GM18858 (cell line): ENCODE measurements at regions not wholly inside any gene's neighbourhood (a gene's known extent, or its start where the extent isn't known, plus 50 kb on each side); places are given as distances from the start of the nearest gene placed in this dataset.

Experiments
- ATAC-seq: cut with Tn5 transposase; IDR thresholded peaks from one replicate; pipeline ENCODE4 v1.9.1; 2021; ENCODE audit not compliant: unreplicated experiment

- no peak for ATAC-seq
Observed at GRCh38 chr2:22990246-22990645, 394.7 kb upstream of the KLHL29 start.

DNA sequence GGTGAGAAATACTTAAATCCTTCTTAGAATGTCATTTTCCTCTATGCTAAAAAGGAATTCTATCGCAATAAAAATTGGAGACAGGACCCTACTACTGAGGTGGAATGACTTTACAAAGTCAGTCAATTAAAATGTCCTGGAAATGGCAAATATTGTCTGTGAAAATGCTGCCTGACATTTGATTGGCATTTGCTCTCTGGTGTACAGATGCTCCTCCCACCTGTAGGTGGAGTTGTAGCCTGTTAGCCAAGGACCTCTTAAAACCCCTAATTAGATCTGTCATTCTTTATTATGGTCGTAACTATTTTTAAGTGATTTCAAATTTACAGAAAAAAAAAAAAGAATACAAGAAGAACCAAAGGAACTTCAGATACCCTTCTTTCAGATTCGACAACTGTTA is 393.1 kb upstream of the KLHL29 start:
- ATAC-seq, result no peak

GRCh38 chr2:22992441-22992840 is 392.5 kb upstream of the KLHL29 start:
- no peak for ATAC-seq

DNA sequence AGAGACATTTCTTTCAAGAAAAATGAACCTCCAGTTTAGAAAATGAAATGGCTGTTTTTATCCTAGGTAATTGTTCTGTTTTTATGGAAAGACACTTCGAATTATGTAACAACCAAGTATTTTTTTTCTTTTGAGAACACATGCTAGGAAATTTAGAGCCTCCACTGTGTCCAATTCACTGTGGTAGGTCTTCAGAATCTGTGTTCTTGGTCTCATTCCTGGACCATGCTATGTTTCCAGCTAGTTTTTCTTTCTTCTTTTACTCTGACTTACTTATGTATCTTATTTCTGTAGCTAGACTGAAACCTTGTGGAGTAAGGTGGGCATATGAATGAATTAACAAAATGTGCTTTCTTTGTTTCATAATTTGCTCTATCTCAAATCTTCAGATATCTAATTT is 391.7 kb upstream of the KLHL29 start:
- no peak for ATAC-seq

DNA sequence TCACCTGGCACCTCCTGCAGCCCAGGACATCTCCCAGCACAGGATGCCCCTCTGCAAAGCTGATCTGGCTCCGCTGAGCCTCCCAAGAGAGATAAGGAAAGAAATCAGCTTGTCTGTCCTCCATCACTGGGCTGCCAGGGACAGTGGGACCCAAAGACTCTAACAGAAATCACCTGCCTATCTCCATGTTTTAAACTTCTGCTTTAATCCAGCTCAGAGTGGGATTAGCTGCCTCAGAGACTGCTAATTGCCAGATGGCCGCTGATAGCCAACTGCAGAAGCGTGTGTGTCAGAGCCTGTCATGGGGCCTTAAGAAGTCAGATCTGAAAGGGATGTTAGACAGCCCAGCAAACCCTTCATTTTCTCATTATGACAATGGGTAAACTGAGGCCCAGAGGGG is 389.4 kb upstream of the KLHL29 start:
- ATAC-seq, result no peak

DNA sequence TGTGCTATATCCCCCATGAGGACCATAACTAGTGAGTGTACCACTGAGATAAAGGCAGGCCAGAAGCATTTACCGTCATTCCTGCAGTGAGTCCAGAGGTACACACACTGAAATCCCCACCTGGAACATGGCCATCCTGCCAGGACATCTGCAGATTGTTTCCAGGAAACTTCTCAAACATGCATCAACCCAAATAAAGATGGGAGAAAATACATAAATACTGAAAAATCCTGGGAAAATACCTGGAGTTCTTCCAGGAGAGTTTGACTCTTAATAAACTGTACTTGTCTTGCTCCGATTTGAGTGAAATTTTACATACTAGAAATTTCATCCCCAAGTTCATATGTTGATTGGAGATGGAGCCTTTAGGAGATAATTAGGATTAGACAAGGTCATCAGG is 388.1 kb upstream of the KLHL29 start:
- no peak for ATAC-seq

DNA sequence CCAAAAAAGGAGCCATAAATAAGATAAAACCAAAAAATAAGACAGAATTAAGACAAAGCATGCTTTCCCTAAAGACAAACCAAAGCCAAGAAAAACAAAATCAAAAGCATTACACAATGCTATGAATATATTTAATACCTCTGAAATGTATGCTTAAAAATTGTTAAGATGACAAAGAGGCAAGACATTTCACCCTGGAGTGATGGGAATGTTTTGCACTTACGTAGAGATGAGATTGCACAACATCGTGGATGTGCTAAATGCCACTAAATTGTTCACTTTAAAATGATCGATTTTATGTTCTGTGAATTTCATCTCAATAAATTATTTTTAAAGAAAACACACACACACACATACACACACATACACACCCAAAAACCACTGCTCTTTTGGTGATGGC is 386.6 kb upstream of the KLHL29 start:
- ATAC-seq, result no peak

DNA sequence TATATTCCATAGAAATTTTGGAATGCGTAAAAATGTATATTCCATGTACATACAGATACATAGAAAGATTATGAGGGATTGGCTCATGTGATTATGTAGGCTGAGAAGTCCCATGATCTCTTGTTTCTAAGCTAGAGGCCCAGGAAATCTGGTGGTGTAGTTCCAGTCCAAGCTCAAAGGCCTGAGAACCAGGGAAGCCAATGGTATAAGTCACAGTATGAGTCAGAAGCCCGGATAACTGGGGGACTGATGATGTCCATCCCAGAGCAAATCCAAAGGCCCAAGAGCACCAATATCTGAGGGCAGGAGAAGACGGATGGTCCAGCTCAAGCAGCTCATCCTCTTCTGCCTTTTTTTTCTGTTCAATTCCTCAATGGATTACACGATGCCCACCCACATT is 385.0 kb upstream of the KLHL29 start:
- no peak for ATAC-seq

- no peak for ATAC-seq
Observed at GRCh38 chr2:23002234-23002633, 382.7 kb upstream of the KLHL29 start.

- no peak for ATAC-seq
Observed at GRCh38 chr2:23005469-23005868, 379.5 kb upstream of the KLHL29 start.

DNA sequence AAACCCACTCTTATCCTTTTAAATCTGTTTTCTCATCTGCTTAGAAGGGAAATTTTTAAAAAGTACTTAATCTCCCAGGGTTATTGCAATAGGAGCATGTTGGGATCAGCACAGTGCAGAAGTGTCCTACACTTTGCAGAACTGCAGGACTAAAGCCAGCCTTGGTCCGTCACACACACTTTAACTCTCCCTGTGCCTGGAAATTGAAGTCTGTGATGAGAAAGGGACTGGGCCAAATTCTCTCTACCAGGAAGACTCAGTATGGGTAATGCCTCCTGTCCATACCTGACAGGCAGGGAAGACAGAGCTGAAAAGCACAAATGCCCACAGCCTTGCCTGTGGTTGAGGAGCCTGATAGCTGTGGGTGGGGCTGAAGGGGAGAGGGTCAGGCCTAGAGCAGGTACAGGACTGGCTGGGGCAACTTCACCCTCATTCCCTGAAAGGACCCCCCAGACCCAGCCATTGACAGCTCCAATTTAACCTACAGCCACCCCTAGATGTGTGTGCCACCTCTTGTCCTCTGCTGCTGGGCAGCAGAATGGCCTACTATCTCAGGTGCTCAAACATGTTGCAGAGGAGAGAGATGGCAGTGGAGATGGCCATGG is 377.2 kb upstream of the KLHL29 start:
- no peak for ATAC-seq

- no peak for ATAC-seq
Observed at GRCh38 chr2:23008440-23008839, 376.5 kb upstream of the KLHL29 start.

DNA sequence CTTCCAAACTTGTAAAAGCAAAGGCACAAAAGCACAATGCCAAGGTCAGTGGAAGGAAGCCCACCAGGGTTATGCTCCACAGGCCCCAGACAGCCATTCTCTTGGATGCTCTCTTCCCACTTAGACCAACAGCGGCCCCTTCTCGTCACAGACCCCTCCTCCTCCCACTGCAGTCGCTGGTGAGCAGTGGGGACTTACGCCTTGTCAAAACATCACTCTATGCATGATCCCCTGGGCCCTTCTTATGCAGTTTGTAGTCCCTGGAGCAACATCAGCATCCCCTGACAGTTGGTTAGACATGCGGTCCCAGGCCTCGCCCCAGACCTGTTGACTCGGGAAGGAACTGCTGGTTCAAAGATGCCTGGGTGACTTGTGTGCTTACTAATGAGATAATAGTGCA is 376.0 kb upstream of the KLHL29 start:
- no peak for ATAC-seq

DNA sequence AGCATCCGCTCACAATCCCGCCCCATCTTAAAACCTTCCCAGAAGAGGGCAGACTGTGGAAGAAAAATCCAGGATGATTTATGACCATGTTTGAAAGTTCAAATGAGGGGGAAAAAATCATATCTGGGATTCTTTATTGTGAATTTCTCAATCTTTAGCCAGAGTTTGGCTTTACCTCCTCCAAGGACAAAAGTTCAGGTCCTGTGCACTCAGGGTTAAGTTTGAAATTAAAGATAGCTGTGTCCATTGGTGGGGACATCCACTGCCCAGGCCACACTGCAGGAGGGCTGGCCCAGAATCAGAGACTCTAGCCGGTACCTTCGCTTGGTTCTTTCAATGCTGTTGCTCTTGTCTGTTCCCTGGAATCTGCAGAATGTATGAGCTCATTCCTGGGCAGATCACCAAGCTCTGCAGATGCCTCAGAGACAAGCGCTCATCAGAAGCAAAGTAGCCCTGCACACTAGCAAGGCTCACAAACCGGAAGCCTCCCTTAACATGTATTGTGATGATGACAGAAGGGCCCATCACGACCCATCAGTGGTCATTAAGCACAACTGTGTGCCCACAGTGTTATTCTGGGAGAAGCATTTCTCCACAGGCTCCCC is 375.3 kb upstream of the KLHL29 start:
- no peak for ATAC-seq

DNA sequence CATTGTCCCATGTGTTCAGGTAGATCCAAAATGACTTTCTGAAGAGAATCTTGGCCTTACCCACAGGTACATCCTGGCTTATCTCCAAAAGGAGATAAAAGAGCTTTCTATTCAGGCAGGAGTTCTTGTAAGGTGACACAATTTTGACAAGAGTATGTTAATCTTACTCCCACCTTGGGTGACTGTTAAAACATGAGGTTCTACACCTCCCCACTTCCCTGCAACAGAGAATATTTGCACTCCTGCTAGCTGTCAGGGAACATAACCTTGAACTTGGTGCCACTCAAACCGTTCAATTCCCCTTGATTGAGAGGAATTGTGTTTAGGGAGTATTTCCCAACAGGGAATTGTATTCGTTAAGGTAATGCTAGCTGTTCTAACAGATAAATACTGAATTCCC is 372.5 kb upstream of the KLHL29 start:
- no peak for ATAC-seq

- ATAC-seq, result no peak
Observed at GRCh38 chr2:23015651-23016200, 369.3 kb upstream of the KLHL29 start.

DNA sequence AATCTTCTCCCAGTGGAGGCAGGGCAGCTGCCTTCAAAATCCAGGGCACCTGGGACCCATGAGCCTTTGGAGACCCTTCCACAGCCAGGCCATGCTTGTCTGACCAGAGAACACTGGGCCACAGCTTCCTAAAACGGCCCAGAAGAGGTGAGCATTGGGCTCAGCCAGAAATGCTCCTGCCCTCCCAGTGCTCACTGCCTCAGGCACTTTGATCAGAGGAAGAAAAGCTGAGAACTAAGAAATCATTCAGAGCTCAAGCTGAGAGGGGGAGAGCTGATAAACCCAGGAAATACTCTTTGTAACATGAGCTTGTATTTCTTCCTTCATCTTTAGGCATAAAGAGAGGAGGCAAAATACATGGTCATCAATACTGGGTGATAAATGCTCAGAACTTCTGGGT is 365.5 kb upstream of the KLHL29 start:
- no peak for ATAC-seq

GRCh38 chr2:23020659-23021058 is 364.3 kb upstream of the KLHL29 start:
- no peak for ATAC-seq

- no peak for ATAC-seq
Observed at GRCh38 chr2:23021311-23022120, 363.5 kb upstream of the KLHL29 start.

GRCh38 chr2:23023722-23024121 is 361.3 kb upstream of the KLHL29 start:
- ATAC-seq, result no peak

- ATAC-seq, result no peak
Observed at GRCh38 chr2:23026671-23027070, 358.3 kb upstream of the KLHL29 start.

- ATAC-seq, result no peak
Observed at GRCh38 chr2:23027396-23027795, 357.6 kb upstream of the KLHL29 start.
